Right renal cortex interstitium (tissue), 3 donors: ENCODE measurements at regions not wholly inside any gene's neighbourhood (a gene's known extent, or its start where the extent isn't known, plus 50 kb on each side); places are given as distances from the start of the nearest gene placed in this dataset.

Experiments
- DNase-seq, 3 donors: peaks; one replicate each; pipeline ENCODE4 v3.0.0-alpha.2; 2013; ENCODE audit warnings: low read depth in 3 of 3, low spot score in 2 of 3

GRCh38 chr4:136465691-136466090 is 1066.6 kb downstream of the PCDH18 start:
- no peak for DNase-seq

DNA sequence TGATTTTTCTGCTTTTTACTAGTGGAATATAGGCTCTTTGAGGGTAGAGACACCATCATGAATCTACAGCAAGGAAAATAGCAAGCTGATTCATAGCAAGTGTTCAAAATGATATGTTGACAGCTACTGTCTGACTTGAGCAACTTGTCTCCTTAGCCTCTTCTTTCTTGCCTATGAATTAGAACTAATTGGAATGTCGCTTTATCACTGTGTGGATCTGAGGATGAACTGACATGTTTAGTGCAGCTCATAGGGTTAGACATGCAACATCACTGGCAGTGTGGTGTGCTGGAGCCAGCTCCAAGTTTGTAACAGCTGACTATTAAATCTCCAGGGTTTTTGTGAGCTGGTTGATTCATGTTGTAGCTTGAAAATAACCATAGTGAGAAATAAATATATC is 1068.4 kb downstream of the PCDH18 start:
- DNase-seq = no peak

GRCh38 chr4:136461533-136461932 is 1070.8 kb downstream of the PCDH18 start:
- no peak for DNase-seq

GRCh38 chr4:136458326-136458725 is 1074.0 kb downstream of the PCDH18 start:
- DNase-seq = no peak

- no peak for DNase-seq
Observed at GRCh38 chr4:136457577-136457976, 1074.7 kb downstream of the PCDH18 start.

DNA sequence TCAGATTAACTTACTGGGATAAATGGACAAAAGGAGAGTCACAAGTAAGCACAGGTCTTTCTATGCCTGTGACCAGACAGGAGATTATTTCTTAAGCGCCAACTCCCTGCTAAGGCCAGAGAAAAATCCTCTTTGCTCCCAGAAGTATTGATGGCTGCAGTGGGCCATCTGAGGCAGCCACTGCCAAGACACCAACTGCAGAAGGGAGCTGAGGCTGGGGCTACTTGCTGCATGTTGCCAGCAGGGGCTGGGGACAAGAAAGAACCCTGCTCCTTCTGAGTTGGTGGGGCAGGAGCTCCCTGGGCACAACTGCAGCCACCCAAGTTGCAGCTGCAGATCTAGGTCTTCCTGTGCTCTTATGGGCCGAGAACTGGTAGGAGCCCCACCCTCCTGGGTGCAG is 1075.3 kb downstream of the PCDH18 start:
- DNase-seq = no peak

- DNase-seq = no peak
Observed at GRCh38 chr4:136443006-136443405, 1089.3 kb downstream of the PCDH18 start.

DNA sequence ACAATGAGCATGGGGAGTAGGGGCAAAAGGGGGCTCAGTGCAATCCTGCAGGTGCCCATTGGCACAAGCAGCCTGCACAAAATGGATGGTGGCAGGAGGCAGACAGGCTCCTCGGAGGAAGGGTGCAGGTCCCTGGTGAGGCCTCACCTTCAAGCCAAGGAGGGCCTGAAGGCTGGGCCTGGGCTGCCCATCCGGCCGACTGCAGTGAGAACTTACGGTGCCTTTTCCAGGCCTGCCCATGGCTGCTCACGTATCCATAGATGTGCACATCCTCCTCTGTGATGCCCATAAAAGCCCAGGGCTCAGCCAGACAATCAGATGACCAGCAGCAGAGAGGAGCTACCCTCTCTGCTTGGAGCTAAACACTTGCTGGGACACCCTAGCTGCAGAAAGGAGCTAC is 1089.8 kb downstream of the PCDH18 start:
- DNase-seq = no peak

GRCh38 chr4:136441629-136442282 is 1090.5 kb downstream of the PCDH18 start:
- DNase-seq = no peak

DNA sequence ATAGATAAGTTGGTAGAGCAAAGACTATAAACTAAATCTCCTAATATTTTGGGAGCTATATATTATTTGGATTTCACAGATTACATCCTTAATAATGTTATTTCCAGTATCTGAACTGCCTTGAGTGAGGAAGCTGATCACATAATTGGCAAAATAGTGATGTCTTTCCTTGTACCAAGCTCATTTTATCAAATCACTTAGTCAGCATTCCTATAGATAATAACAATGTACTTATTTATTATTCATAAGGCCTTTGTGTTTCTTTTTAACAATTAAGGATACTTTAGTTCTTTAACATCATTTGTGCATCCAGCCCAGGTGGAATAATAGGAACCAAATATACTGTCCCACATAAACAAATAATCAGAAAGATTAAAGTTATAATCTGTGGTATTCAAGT is 1093.6 kb downstream of the PCDH18 start:
- no peak for DNase-seq

DNA sequence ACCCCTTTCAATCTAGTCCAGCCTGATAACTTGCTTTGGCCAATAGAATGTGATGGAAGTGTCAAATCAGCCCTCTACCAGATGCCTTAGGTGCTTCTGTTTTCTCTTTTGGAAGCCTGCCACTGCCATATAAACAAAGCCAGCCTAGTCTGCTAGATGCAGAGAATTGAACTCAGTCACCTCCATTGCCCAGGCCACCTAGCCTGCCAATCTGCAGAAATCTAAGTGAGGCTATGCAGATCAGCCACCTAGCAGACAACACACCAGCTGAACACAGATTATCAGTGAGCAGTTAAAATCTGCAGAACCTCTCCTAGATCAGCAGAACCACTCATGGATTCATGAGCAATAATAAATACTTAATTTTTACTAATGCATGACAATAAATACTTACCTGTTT is 1108.2 kb downstream of the PCDH18 start:
- no peak for DNase-seq

DNA sequence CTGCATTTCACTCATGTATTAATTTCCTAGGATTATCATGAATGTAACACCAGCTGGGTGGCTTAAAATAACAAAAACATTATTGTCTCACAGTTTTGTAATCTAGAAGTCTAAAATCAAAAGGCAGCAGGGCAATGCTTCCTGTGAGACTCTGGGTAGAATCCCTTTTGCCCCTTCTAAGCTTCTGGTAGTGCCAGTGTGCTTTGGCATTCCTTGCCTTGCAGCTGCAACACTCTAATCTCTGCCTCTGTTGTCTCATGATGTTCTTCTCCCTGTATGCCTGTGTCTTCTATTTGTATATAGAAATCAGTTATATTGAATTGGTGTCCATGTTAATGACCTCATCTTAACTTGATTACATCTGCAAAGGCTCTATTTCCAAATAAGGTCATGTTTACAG is 1117.3 kb downstream of the PCDH18 start:
- DNase-seq = no peak

GRCh38 chr4:136412708-136413107 is 1119.6 kb downstream of the PCDH18 start:
- no peak for DNase-seq

DNA sequence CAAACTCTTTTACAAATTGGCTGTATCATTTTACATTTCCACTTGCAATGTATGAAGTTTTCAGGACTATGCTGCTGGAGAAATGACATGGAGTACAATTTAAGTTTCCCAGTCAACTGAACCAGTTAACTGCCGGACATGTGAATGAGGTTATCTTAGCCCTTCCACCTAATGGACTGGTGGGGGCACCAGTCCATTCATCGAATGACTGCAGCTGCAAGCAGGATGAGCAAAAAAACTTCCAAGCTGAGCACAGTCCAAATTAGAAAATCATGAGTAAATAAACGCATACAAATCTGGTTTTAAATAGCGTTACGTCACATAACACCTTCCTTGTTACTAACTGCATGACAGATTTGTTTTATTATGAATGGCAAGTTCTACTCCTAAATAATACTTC is 1131.5 kb downstream of the PCDH18 start:
- DNase-seq = no peak

DNA sequence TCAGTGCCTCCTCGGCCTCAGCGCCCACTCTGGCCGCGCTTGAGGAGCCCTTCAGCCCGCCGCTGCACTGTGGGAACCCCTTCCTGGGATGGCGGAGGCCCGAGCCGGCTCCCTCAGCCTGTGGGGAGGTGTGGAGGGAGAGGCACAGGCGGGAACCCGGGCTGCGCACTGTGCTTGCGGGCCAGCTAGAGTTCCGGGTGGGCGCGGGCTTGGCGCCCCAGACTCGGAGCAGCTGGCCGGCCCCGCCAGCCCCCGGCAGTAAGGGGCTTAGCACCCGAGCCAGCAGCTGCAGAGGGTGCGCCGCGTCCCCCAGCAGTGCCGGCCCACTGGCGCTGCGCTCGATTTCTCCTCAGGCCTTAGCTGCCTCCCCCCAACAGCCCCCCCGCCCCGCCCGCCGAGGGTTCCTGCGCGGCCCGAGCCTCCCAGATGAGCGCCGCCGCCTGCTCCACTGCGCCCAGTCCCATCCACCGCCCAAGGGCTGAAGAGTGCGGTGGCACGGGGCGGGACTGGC is 1137.0 kb downstream of the PCDH18 start:
- no peak for DNase-seq

DNA sequence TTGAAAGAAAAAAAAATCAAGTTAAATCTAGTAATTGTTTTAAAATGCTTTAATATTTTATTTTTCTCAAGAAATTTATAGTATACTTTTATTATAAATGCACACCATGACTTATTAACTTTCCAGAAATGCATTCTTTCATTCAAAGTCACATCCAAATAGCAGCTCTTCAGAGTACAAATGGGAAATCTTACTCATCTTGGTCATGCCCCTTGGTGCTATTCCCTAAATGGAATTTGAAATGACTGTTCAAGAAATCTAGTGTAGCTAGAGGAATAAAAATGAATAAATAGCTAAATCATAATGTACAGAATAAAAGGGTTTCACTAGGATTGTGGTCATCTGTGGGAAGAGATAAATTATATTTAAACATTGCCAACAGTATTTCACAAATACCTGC is 1139.7 kb downstream of the PCDH18 start:
- no peak for DNase-seq

- no peak for DNase-seq
Observed at GRCh38 chr4:136390824-136391223, 1141.5 kb downstream of the PCDH18 start.

DNA sequence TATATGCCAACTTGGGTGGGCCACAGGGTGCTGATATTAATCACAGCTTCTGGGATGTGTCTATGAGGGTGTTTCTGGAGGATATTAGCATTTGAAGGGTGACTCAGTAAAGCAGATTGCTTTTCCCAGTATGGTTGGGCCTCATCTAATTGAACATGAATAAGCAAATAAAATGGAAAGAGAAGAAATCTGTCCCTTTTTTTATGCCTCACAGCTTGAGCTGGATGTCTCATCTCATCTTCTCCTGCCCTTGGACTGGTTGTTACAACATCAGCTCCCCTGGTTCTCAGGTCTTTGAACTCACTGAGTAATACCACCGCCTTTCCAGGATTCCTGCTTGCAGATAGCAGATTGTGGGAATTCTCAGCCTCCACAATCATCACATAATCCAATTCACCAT is 1149.2 kb downstream of the PCDH18 start:
- DNase-seq = no peak

DNA sequence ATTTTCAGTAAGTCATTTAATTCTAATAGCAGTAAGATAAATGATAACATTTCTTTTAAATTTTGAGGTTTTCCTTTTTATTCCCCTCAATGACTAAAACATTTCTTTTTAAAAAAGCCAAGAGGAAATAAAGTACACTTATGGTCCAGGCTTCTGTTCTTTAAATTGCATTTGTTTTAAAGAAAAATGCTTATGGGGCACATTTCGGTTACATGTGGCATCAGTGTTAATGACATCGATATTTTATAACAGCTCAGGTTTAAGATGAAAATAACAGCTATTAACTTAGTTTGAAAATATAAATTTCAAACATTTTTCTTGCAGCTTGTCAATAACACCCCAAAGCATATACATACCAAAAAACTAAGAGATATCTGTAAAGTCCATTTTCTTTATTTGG is 1161.1 kb downstream of the PCDH18 start:
- no peak for DNase-seq

DNA sequence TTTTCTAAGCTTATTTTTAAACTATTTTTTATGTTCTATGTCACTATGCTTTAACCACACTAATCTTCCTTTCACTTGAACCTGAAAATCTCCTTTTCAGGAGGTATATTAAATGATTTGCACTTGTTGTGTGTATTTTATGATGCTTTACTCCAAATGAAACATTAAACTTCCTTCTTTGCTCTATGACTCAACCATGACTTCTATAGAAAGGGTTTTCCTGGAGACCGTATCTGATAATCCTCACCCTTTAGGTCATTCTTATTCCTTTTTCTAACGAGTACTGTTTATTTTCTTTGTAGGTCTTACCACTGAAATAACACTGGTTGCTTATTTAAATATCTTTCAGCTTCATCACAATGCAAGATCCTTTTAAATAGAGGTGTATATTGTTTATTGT is 1163.2 kb downstream of the PCDH18 start:
- DNase-seq = no peak

GRCh38 chr4:136357556-136357955 is 1174.7 kb downstream of the PCDH18 start:
- DNase-seq = no peak

GRCh38 chr4:136355970-136356369 is 1176.3 kb downstream of the PCDH18 start:
- no peak for DNase-seq

DNA sequence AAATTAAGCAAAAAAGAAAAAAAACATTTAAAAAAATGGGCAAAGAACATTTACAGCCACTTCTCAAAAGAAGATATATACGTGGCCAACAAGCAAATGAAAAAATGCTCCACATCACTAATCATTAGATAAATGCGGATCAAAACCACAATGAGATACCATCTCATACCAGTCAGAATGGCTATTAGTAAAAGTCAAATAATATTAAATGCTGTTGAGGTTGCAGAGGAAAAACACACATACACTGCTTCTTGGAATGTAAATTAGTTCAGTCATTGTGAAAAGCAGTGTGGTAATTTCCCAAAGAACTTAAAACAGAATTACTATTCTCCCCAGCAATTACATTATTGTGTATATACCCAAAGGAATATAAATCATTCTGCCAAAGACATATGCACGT is 1189.0 kb downstream of the PCDH18 start:
- DNase-seq = no peak
